Left lung (tissue), 4 donors: ENCODE measurements at regions not wholly inside any gene's neighbourhood (a gene's known extent, or its start where the extent isn't known, plus 50 kb on each side); places are given as distances from the start of the nearest gene placed in this dataset.
A peak's percentile ranks its signal among the peaks of the same experiment; 100 is the strongest.

Source experiments
- ATAC-seq: fragments of 200-7000 bp; cut with Tn5 transposase; one replicate; pipeline ENCODE4 v1.9.1; 2020; ENCODE audit warnings: moderate library complexity
- DNase-seq, 4 donors: peaks; one replicate each; pipeline ENCODE4 v3.0.0-alpha.2; 2013 to 2020
- H3K27ac ChIP-seq, 2 donors: fragments of 200-600 bp; sonication (generic) in 1 of 2; one replicate each; pipeline versions ENCODE4 v1.5.0 to v1.8.0; 2020 to 2021
- H3K27me3 ChIP-seq, 2 donors: fragments of 200-600 bp; sonication (generic) in 1 of 2; one replicate each; pipeline versions ENCODE4 v1.5.0 to v1.8.0; 2020 to 2021
- H3K36me3 ChIP-seq, 2 donors: fragments of 200-600 bp; sonication (generic) in 1 of 2; one replicate each; pipeline versions ENCODE4 v1.5.0 to v1.8.0; 2020 to 2021
- H3K4me1 ChIP-seq, 2 donors: fragments of 200-600 bp; one replicate each; pipeline ENCODE4 v1.8.0; 2021
- H3K4me3 ChIP-seq, 2 donors: fragments of 200-600 bp; sonication (generic) in 1 of 2; one replicate each; pipeline versions ENCODE4 v1.5.0 to v1.8.0; 2020 to 2021; ENCODE audit warnings: mild to moderate bottlenecking in 1 of 2
- H3K9me3 ChIP-seq, 2 donors: fragments of 200-600 bp; sonication (generic) in 1 of 2; one replicate each; pipeline versions ENCODE4 v1.5.0 to v1.8.0; 2020 to 2021
- CTCF ChIP-seq, 2 donors: fragments of 200-600 bp; sonication (generic) in 1 of 2; IDR thresholded peaks; one replicate each; pipeline versions ENCODE4 v1.5.0 to v1.8.0; 2021; ENCODE audit warnings: antibody characterized with exemption in 2 of 2
- intact Hi-C, 2 donors: fragments of 100-400 bp; cut with DNase I; formaldehyde crosslinking; loops; one replicate each; pipeline versions ENCODE4 v1.11.2 to v1.14.2; 2022
- donor health status: DM: no; HTN: yes; CAD: no.
- donor health status: DM: no; HTN: no; CAD: no.

- H3K27ac ChIP-seq, result no peak overlapping the region
- no peak overlapping the region for H3K4me3 ChIP-seq
- H3K9me3 ChIP-seq, result peaks cover 0 to 15% of the 10 kb centered on the region in 2 donors
- H3K27me3 ChIP-seq, result no peaks in the 10 kb centered on the region
- ATAC-seq (no peak), DNase-seq (no peak)
- intact Hi-C loops, result no loop called here
- H3K4me1 ChIP-seq, result no peaks in the 10 kb centered on the region
- H3K36me3 ChIP-seq, result no peaks in the 10 kb centered on the region
- no peak for TF ChIP-seq CTCF (IDR thresholded peaks at IDR 0.05)
Measured at GRCh38 chr16:8199390-8199789, 390.9 kb downstream of the TMEM114 start.

- H3K36me3 ChIP-seq, result no peaks in the 10 kb centered on the region
- H3K27ac ChIP-seq, result no peak overlapping the region
- intact Hi-C loops, result no loop called here
- H3K27me3 ChIP-seq, result no peaks in the 10 kb centered on the region
- H3K9me3 ChIP-seq, result peaks cover 0 to 3% of the 10 kb centered on the region in 2 donors
- peak; percentile 38 for ATAC-seq
- no peak for TF ChIP-seq CTCF (IDR thresholded peaks at IDR 0.05)
- H3K4me1 ChIP-seq, result no peaks in the 10 kb centered on the region
- no peak for DNase-seq
- H3K4me3 ChIP-seq, result no peak overlapping the region
Measured at GRCh38 chr16:8194794-8195193, 395.5 kb downstream of the TMEM114 start.

- H3K36me3 ChIP-seq, result no peaks in the 10 kb centered on the region
- H3K27me3 ChIP-seq, result no peaks in the 10 kb centered on the region
- no peak overlapping the region for H3K4me3 ChIP-seq
- H3K4me1 ChIP-seq, result no peaks in the 10 kb centered on the region
- ATAC-seq, result no peak
- no peak for DNase-seq
- intact Hi-C loops, result no loop called here
- no peak for TF ChIP-seq CTCF (IDR thresholded peaks at IDR 0.05)
- no peak overlapping the region for H3K27ac ChIP-seq
- peaks cover 0 to 5% of the 10 kb centered on the region in 2 donors for H3K9me3 ChIP-seq
Measured at GRCh38 chr16:8188841-8189240, 401.5 kb downstream of the TMEM114 start.

DNA sequence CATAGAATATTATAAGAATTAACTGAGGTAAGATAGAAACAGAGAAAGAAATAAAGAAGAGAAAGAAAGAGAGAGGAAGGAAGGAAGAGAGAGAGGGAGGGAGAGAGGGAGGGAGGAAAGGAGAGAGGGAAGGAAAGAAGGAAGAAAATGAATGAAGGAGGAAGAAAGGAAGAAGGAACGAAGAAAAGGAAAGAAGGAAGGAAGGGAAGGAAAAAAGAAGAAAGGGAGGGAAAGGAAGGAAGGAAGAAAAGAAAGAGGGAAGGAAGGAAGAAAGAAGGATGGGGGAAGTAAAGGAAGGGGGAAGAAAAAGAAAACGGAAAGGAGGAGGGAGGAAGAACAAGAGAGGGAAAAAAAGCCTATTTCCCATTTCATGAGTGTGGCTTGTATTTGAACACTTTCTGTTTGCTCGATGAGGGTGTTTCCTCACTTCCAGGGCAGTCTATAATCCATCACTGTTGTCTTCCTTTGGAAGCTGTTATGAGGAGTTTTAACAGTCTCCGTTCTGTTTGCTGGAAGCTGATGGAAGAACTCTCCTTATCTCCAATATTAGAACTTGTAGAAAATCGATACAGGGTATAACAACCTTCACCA is 402.4 kb downstream of the TMEM114 start:
- H3K4me3 ChIP-seq, result no peak overlapping the region
- H3K36me3 ChIP-seq, result no peaks in the 10 kb centered on the region
- no peak for DNase-seq
- H3K9me3 ChIP-seq, result peaks cover 0 to 5% of the 10 kb centered on the region in 2 donors
- no peak for ATAC-seq
- no peaks in the 10 kb centered on the region for H3K4me1 ChIP-seq
- intact Hi-C loops, result no loop called here
- no peaks in the 10 kb centered on the region for H3K27me3 ChIP-seq
- TF ChIP-seq CTCF (IDR thresholded peaks at IDR 0.05), result no peak
- H3K27ac ChIP-seq, result no peak overlapping the region

DNA sequence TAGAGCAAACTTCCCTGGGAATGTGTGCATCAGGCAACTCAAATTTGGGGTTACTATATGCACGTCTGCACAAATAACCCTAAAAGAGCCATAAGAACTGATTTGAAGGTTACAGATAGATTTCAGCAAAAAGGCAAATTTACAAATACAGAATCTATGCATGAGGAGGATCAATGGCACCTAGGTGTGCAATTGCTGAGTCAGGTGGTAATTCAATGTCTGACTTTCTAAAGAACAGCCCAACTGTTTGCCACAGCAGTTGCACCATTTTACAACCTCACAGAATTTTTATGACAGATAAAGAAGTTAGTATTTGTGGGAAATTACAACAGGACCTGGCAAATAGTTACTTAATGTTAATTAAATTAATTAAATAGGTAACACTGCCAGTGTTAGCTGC is 405.5 kb downstream of the TMEM114 start:
- TF ChIP-seq CTCF (IDR thresholded peaks at IDR 0.05), result no peak
- H3K9me3 ChIP-seq, result peaks cover 0 to 2% of the 10 kb centered on the region in 2 donors
- H3K27me3 ChIP-seq, result no peaks in the 10 kb centered on the region
- ATAC-seq, result no peak
- no peaks in the 10 kb centered on the region for H3K4me1 ChIP-seq
- H3K36me3 ChIP-seq, result no peaks in the 10 kb centered on the region
- no peak overlapping the region for H3K27ac ChIP-seq
- no peak overlapping the region for H3K4me3 ChIP-seq
- no peak for DNase-seq
- intact Hi-C loops, result no loop called here
